HCT116 (cell line): ENCODE measurements at regions not wholly inside any gene's neighbourhood (a gene's known extent, or its start where the extent isn't known, plus 50 kb on each side); places are given as distances from the start of the nearest gene placed in this dataset.

Source experiments
- ATAC-seq: fragments of 200-7000 bp; cut with Tn5 transposase; 2 replicates; pipeline ENCODE4 v1.9.1; 2020; ENCODE audit warnings: mild to moderate bottlenecking, moderate library complexity
- BruUV-seq: library from RNA; stranded (reverse); fragments of 400-500 nt; replicated peaks from 2 replicates; lab custom pipeline; 2021; lab: Mats Ljungman, UMichigan
- CTCF ChIA-PET: fragments of 300-600 bp; sonication (Branson Sonifier 250); formaldehyde crosslinking; loops from one replicate; lab custom pipeline; 2021; ENCODE audit warnings: antibody characterized with exemption; lab: Charles Lee
- POLR2A ChIA-PET: fragments of 300-600, 350-600 bp; sonication (Branson Sonifier 250); formaldehyde crosslinking; loops from one replicate; lab custom pipeline; 2021; ENCODE audit warnings: antibody characterized with exemption; lab: Charles Lee
- RAD21 ChIA-PET, 2 experiments: fragments of 300-600 bp; sonication (Branson Sonifier 250); formaldehyde crosslinking; loops; one replicate each; lab custom pipeline; 2023; ENCODE audit warnings: low total read pairs in 2 of 2; ENCODE audit not compliant: uncharacterized antibody in 2 of 2, unreplicated experiment in 2 of 2, low non-redundant PET in 1 of 2; lab: Charles Lee
- DNase-seq: peaks from one replicate; pipeline ENCODE4 v3.0.0-alpha.2; 2010; ENCODE audit warnings: low read depth, low spot score
- H2AFZ ChIP-seq: fragments of 200-600 bp; shearing (Covaris generic), sonication (generic); 2 replicates; pipeline ENCODE4 v1.6.1; 2017; ENCODE audit warnings: low read depth, mixed run types, mixed read lengths, antibody characterized with exemption, low read length; ENCODE audit not compliant: poor library complexity, severe bottlenecking
- H3K27ac ChIP-seq: 2 replicates; pipeline ENCODE4 v1.5.1; 2012; ENCODE audit warnings: low read depth, low read length
- H3K27me3 ChIP-seq: fragments of 200-600 bp; sonication (generic); 2 replicates; pipeline ENCODE4 v1.6.1; 2016; ENCODE audit warnings: mixed run types, low read length, mixed read lengths; ENCODE audit not compliant: insufficient read depth
- H3K36me3 ChIP-seq, 2 experiments: fragments of 200-500 bp in 1 of 2; fragments of 200-600 bp in 1 of 2; sonication (Bioruptor generic) in 1 of 2; sonication (generic) in 1 of 2; 2 replicates each; pipeline versions ENCODE4 v1.5.1 to v1.6.1; 2014 to 2016; ENCODE audit warnings: low read length in 2 of 2, inconsistent platforms in 1 of 2, mixed read lengths in 1 of 2, mixed run types in 1 of 2; ENCODE audit not compliant: insufficient read depth in 2 of 2, control insufficient read depth in 1 of 2
- H3K4me1 ChIP-seq, 2 experiments: fragments of 200-600 bp in 1 of 2; sonication (generic) in 1 of 2; 2 replicates each; pipeline versions ENCODE4 v1.5.1 to v1.6.1; 2012 to 2017; ENCODE audit warnings: low read length in 2 of 2, inconsistent platforms in 1 of 2, mild to moderate bottlenecking in 1 of 2, mixed read lengths in 1 of 2, mixed run types in 1 of 2, moderate library complexity in 1 of 2; ENCODE audit not compliant: insufficient read depth in 2 of 2, control insufficient read depth in 1 of 2
- H3K4me2 ChIP-seq: fragments of 200-600 bp; sonication (generic); 2 replicates; pipeline ENCODE4 v1.6.1; 2017; ENCODE audit warnings: mixed run types, low read length, mixed read lengths
- H3K4me3 ChIP-seq, 2 experiments: fragments of 200-600 bp in 1 of 2; sonication (generic) in 1 of 2; replicated peaks in 1 of 2; 2 replicates each; pipeline ENCODE4 v1.5.1; 2011 to 2016; ENCODE audit warnings: low read length in 2 of 2, control low read depth in 1 of 2, low read depth in 1 of 2, mild to moderate bottlenecking in 1 of 2, mixed read lengths in 1 of 2, mixed run types in 1 of 2
- H3K79me2 ChIP-seq: fragments of 200-600 bp; sonication (generic); 2 replicates; pipeline ENCODE4 v1.6.1; 2017; ENCODE audit warnings: mild to moderate bottlenecking, mixed run types, low read length, moderate library complexity, mixed read lengths; ENCODE audit not compliant: insufficient read depth
- H3K9ac ChIP-seq: fragments of 200-600 bp; sonication (generic); 2 replicates; pipeline ENCODE4 v1.6.1; 2016; ENCODE audit warnings: low read length, mixed read lengths
- H3K9me2 ChIP-seq: fragments of 200-600 bp; sonication (generic), shearing (Covaris generic); 2 replicates; pipeline ENCODE4 v1.6.1; 2017; ENCODE audit warnings: mixed run types, mild to moderate bottlenecking, moderate library complexity; ENCODE audit not compliant: insufficient read depth
- H3K9me3 ChIP-seq, 2 experiments: fragments of 200-500 bp in 1 of 2; fragments of 200-600 bp in 1 of 2; sonication (Bioruptor generic) in 1 of 2; sonication (generic) in 1 of 2; 2 replicates each; pipeline ENCODE4 v1.6.1; 2014 to 2017; ENCODE audit warnings: low read length in 2 of 2, mixed read lengths in 2 of 2, inconsistent platforms in 1 of 2, low read depth in 1 of 2, mild to moderate bottlenecking in 1 of 2, mixed run types in 1 of 2, moderate library complexity in 1 of 2; ENCODE audit not compliant: control insufficient read depth in 1 of 2, insufficient read depth in 1 of 2
- H4K20me1 ChIP-seq: fragments of 200-600 bp; sonication (generic), shearing (Covaris generic); 2 replicates; pipeline ENCODE4 v1.6.1; 2017; ENCODE audit warnings: mixed run types, mild to moderate bottlenecking, moderate library complexity; ENCODE audit not compliant: insufficient read depth
- CBX3 ChIP-seq: IDR thresholded peaks from 2 replicates; pipeline ENCODE4 v1.6.1; 2012; ENCODE audit warnings: low read depth
- CEBPB ChIP-seq: IDR thresholded peaks from 2 replicates; pipeline ENCODE4 v1.6.1; 2012; ENCODE audit warnings: low read depth
- CTCF ChIP-seq, 3 experiments: fragments of 200-600 bp in 1 of 3; sonication (generic) in 1 of 3; IDR thresholded peaks in 2 of 3; conservative IDR thresholded peaks in 1 of 3; 2 replicates each; pipeline ENCODE4 v1.5.1; 2012 to 2017; ENCODE audit warnings: low read depth in 2 of 3, low read length in 2 of 3, antibody characterized with exemption in 1 of 3, borderline replicate concordance in 1 of 3, control low read depth in 1 of 3, mild to moderate bottlenecking in 1 of 3, mixed read lengths in 1 of 3, mixed run types in 1 of 3, moderate library complexity in 1 of 3; ENCODE audit not compliant: insufficient read depth in 1 of 3
- ELF1 ChIP-seq: IDR thresholded peaks from 2 replicates; pipeline ENCODE4 v1.6.1; 2012; ENCODE audit warnings: low read depth, borderline replicate concordance
- JUND ChIP-seq: IDR thresholded peaks from 2 replicates; pipeline ENCODE4 v1.6.1; 2012
- SP1 ChIP-seq: IDR thresholded peaks from 2 replicates; pipeline ENCODE4 v1.6.1; 2012; ENCODE audit warnings: low read depth
- SRF ChIP-seq: IDR thresholded peaks from 2 replicates; pipeline ENCODE4 v1.6.1; 2012; ENCODE audit warnings: low read depth
- YY1 ChIP-seq: IDR thresholded peaks from 2 replicates; pipeline ENCODE4 v1.6.1; 2011; ENCODE audit warnings: low read length, low read depth, moderate library complexity, mild to moderate bottlenecking; ENCODE audit not compliant: insufficient replicate concordance; ENCODE audit errors: extremely low read depth
- intact Hi-C: fragments of 100-400 bp; cut with micrococcal nuclease; formaldehyde crosslinking; loops from 2 replicates; pipeline ENCODE4 v1.10.0; 2022

GRCh38 chr1:9442278-9442846, 96.9 kb upstream of the SLC25A33 start:
- POLR2A ChIA-PET = no interaction called here

More at GRCh38 chr1:9442278-9442846, 96.9 kb upstream of the SLC25A33 start:
- Histone ChIP-seq H3K36me3 (no peaks in the 10 kb centered on the region), H3K4me2 (no peak overlapping the region), H3K9me2 (no peaks in the 10 kb centered on the region), H3K4me3 (no peak overlapping the region), H4K20me1 (no peaks in the 10 kb centered on the region), H3K4me1 (no peaks in the 10 kb centered on the region), H3K27me3 (no peaks in the 10 kb centered on the region), H3K9me3 (no peaks in the 10 kb centered on the region), H3K9ac (no peak overlapping the region)
- RAD21 ChIA-PET = no interaction called here
- intact Hi-C loops = no loop called here
- ATAC-seq (no peak), DNase-seq (no peak)
- BruUV-seq = no TSS peak
- TF ChIP-seq YY1 (no peak), CTCF (IDR thresholded peaks at IDR 0.05 in 2 of 3, conservative IDR thresholded peaks at IDR 0.05 in 1 of 3; ENCODE audit: borderline replicate concordance in 1 of 3, insufficient read depth in 1 of 3, low read depth in 2 of 3, low read length in 2 of 3) (no peak), JUND (no peak), ELF1 (no peak), SRF (no peak), CEBPB (no peak), SP1 (no peak), CBX3 (no peak)
- TF ChIP-seq, all 23 proteins: peak for 0
- CTCF ChIA-PET = no interaction called here
- no peaks in the 10 kb centered on the region for H3K79me2 ChIP-seq
- H2AFZ ChIP-seq = no peak overlapping the region
- H3K27ac ChIP-seq = no peak overlapping the region
